ENCODE measurements at regions not wholly inside any gene's neighbourhood (a gene's known extent, or its start where the extent isn't known, plus 50 kb on each side); places are given as distances from the start of the nearest gene placed in this dataset.

DNA sequence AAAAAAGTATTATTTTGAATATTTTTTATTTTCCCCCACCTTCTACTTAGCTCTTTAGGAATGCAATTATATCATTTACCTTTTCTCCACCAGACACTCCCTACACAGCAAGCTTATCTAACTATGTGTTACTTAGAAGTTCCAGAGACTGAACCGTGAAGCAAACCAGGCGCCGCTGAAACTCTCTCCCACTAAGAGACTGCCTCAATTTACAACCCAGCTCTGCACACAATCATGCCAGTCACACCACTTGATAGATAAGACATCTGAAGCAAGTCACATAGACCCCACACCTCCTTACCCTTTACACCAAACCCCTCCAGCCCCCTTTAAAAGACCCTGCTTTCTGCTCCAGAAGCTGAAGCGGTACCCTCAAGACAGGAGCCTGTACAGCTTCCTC lies 245.5 kb downstream of the S1PR1 start:
- TF ChIP-seq, protein P1, sequence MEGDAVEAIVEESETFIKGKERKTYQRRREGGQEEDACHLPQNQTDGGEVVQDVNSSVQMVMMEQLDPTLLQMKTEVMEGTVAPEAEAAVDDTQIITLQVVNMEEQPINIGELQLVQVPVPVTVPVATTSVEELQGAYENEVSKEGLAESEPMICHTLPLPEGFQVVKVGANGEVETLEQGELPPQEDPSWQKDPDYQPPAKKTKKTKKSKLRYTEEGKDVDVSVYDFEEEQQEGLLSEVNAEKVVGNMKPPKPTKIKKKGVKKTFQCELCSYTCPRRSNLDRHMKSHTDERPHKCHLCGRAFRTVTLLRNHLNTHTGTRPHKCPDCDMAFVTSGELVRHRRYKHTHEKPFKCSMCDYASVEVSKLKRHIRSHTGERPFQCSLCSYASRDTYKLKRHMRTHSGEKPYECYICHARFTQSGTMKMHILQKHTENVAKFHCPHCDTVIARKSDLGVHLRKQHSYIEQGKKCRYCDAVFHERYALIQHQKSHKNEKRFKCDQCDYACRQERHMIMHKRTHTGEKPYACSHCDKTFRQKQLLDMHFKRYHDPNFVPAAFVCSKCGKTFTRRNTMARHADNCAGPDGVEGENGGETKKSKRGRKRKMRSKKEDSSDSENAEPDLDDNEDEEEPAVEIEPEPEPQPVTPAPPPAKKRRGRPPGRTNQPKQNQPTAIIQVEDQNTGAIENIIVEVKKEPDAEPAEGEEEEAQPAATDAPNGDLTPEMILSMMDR (IDR thresholded peaks at IDR 0.05): no peak
- TF ChIP-seq POLR2A (IDR thresholded peaks at IDR 0.05): no peak
